Lower leg skin (tissue), 3 donors: ENCODE measurements at regions not wholly inside any gene's neighbourhood (a gene's known extent, or its start where the extent isn't known, plus 50 kb on each side); places are given as distances from the start of the nearest gene placed in this dataset.

Source experiments
- POLR2A ChIP-seq, 2 donors: fragments of 450-650 bp; IDR thresholded peaks; one replicate each; pipeline ENCODE4 v1.6.1; 2016 to 2017; ENCODE audit warnings: antibody characterized with exemption in 2 of 2, mild to moderate bottlenecking in 1 of 2, moderate library complexity in 1 of 2
- TF ChIP-seq, protein P1 (sequence below), 3 donors: fragments of 450-650 bp; IDR thresholded peaks; one replicate each; pipeline ENCODE4 v1.5.1; 2016; ENCODE audit warnings: antibody characterized with exemption in 3 of 3, mild to moderate bottlenecking in 3 of 3, moderate library complexity in 2 of 3

DNA sequence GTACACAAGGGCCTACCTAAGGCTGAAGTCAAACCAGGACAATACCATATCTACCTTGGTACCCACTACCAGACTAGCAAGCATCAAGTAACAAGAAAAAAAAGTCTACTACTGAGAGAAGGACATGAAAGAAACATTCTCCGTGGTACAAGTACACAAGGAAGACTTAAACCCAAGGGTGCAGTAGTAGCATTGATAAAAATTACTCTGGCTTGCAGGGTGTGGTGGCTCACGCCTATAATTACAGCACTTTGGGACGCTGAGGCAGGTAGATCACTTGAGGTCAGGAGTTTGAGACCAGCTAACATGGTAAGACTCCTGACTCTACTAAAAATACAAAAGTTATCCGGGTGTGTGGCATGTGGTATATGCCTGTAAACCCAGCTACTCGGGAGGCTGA, 386.5 kb upstream of the PMFBP1 start:
- TF ChIP-seq, protein P1, sequence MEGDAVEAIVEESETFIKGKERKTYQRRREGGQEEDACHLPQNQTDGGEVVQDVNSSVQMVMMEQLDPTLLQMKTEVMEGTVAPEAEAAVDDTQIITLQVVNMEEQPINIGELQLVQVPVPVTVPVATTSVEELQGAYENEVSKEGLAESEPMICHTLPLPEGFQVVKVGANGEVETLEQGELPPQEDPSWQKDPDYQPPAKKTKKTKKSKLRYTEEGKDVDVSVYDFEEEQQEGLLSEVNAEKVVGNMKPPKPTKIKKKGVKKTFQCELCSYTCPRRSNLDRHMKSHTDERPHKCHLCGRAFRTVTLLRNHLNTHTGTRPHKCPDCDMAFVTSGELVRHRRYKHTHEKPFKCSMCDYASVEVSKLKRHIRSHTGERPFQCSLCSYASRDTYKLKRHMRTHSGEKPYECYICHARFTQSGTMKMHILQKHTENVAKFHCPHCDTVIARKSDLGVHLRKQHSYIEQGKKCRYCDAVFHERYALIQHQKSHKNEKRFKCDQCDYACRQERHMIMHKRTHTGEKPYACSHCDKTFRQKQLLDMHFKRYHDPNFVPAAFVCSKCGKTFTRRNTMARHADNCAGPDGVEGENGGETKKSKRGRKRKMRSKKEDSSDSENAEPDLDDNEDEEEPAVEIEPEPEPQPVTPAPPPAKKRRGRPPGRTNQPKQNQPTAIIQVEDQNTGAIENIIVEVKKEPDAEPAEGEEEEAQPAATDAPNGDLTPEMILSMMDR (IDR thresholded peaks at IDR 0.05): no peak
- no peak for TF ChIP-seq POLR2A (IDR thresholded peaks at IDR 0.05)
